Upper lobe of right lung (tissue), 1 donor: ENCODE measurements at regions not wholly inside any gene's neighbourhood (a gene's known extent, or its start where the extent isn't known, plus 50 kb on each side); places are given as distances from the start of the nearest gene placed in this dataset.

Experiments
- ATAC-seq: fragments of 200-7000 bp; cut with Tn5 transposase; one replicate; pipeline ENCODE4 v1.9.1; 2020; ENCODE audit warnings: mild to moderate bottlenecking, moderate library complexity
- DNase-seq: peaks from one replicate; pipeline ENCODE4 v3.0.0-alpha.2; 2020
- H3K27ac ChIP-seq: fragments of 200-600 bp; one replicate; pipeline ENCODE4 v1.8.0; 2022
- H3K27me3 ChIP-seq: fragments of 200-600 bp; one replicate; pipeline ENCODE4 v1.8.0; 2022; ENCODE audit warnings: mild to moderate bottlenecking
- H3K36me3 ChIP-seq: fragments of 200-600 bp; one replicate; pipeline ENCODE4 v1.8.0; 2022
- H3K4me1 ChIP-seq: fragments of 200-600 bp; one replicate; pipeline ENCODE4 v1.8.0; 2022
- H3K4me3 ChIP-seq: fragments of 200-600 bp; one replicate; pipeline ENCODE4 v1.8.0; 2022; ENCODE audit warnings: mild to moderate bottlenecking
- H3K9me3 ChIP-seq: fragments of 200-600 bp; one replicate; pipeline ENCODE4 v1.8.0; 2022
- CTCF ChIP-seq: fragments of 200-600 bp; IDR thresholded peaks from one replicate; pipeline ENCODE4 v1.8.0; 2022; ENCODE audit warnings: antibody characterized with exemption
- intact Hi-C: fragments of 100-400 bp; cut with DNase I; formaldehyde crosslinking; loops from one replicate; pipeline ENCODE4 v1.11.0; 2022
- donor health status: DM: no; HTN: yes; CAD: no; lungs with severe emphysema.

- no peak for DNase-seq
- H3K27ac ChIP-seq: peak overlapping the region; percentile 47
These were observed 107.0 kb downstream of the PTCSC3 start for GRCh38 chr14:36069535-36069900.

GRCh38 chr14:36068777-36069534, 107.6 kb downstream of the PTCSC3 start:
- no peak for DNase-seq
- H3K4me3 ChIP-seq: no peak overlapping the region
- peak overlapping the region; percentile 47 for H3K27ac ChIP-seq
- no peaks in the 10 kb centered on the region for H3K4me1 ChIP-seq
- peak; percentile 23 for ATAC-seq
- TF ChIP-seq CTCF: no peak
- H3K27me3 ChIP-seq: no peaks in the 10 kb centered on the region
- no peaks in the 10 kb centered on the region for H3K9me3 ChIP-seq
- intact Hi-C loops: no loop called here
- H3K36me3 ChIP-seq: no peaks in the 10 kb centered on the region

More at GRCh38 chr14:36069535-36069900, 107.0 kb downstream of the PTCSC3 start:
- ATAC-seq: peak; percentile 93
- Histone ChIP-seq H3K4me1 (no peaks in the 10 kb centered on the region), H3K27me3 (no peaks in the 10 kb centered on the region), H3K9me3 (no peaks in the 10 kb centered on the region), H3K4me3 (no peak overlapping the region), H3K36me3 (no peaks in the 10 kb centered on the region)
- intact Hi-C loops: no loop called here
- peak; percentile 55 for TF ChIP-seq CTCF

- Histone ChIP-seq H3K9me3 (no peaks in the 10 kb centered on the region), H3K36me3 (no peaks in the 10 kb centered on the region), H3K27ac (no peak overlapping the region), H3K27me3 (no peaks in the 10 kb centered on the region), H3K4me1 (no peaks in the 10 kb centered on the region), H3K4me3 (no peak overlapping the region)
- no peak for ATAC-seq
- TF ChIP-seq CTCF: no peak
- intact Hi-C loops: no loop called here
- no peak for DNase-seq
These were observed 108.9 kb downstream of the PTCSC3 start for GRCh38 chr14:36067428-36068187.

- Histone ChIP-seq H3K27ac (no peak overlapping the region), H3K4me1 (no peaks in the 10 kb centered on the region), H3K27me3 (no peaks in the 10 kb centered on the region), H3K9me3 (no peaks in the 10 kb centered on the region), H3K36me3 (no peaks in the 10 kb centered on the region), H3K4me3 (no peak overlapping the region)
- TF ChIP-seq CTCF: no peak
- ATAC-seq: no peak
- no peak for DNase-seq
- intact Hi-C loops: no loop called here
These were observed 109.9 kb downstream of the PTCSC3 start for GRCh38 chr14:36066636-36067035.

- intact Hi-C loops: no loop called here
These were observed 110.7 kb downstream of the PTCSC3 start for GRCh38 chr14:36065831-36066230.

More at GRCh38 chr14:36065831-36066230, 110.7 kb downstream of the PTCSC3 start:
- no peak for TF ChIP-seq CTCF
- DNase-seq: no peak
- Histone ChIP-seq H3K4me3 (no peak overlapping the region), H3K27ac (no peak overlapping the region), H3K9me3 (no peaks in the 10 kb centered on the region), H3K36me3 (no peaks in the 10 kb centered on the region), H3K27me3 (no peaks in the 10 kb centered on the region), H3K4me1 (no peaks in the 10 kb centered on the region)
- ATAC-seq: no peak
